ENCODE measurements at regions not wholly inside any gene's neighbourhood (a gene's known extent, or its start where the extent isn't known, plus 50 kb on each side); places are given as distances from the start of the nearest gene placed in this dataset.

DNA sequence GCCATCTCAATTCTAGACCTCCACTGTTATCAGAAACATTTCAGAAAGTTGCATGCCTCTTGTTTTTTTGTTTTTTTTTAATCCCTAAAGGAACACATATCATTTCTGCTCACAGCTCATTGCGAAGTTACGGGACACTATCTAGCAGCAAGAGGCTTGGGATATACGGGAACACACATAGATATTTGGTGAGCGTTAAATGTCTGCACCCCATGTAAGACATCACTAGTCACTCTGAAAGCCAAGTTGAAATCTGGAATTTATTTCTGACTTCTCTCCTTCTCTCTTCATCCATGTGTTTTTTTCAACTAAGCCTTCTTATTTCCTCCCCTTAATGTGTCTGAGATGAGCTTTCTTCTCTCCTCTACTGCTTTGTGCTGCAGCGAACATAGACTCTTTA, 683.7 kb downstream of the PDHA2 start:
- POLR2A ChIA-PET = no interaction called here
- Histone ChIP-seq H3K9me3 (replicated peaks; ENCODE audit: control insufficient read depth, insufficient read depth, low read length) (no peaks in the 10 kb centered on the region), H3K27me3 (ENCODE audit: control insufficient read depth in 2 of 2, insufficient read depth in 2 of 2, low read length in 2 of 2) (no peaks in the 10 kb centered on the region), H3K9me1 (replicated peaks; ENCODE audit: control insufficient read depth, extremely low read depth, insufficient read depth, low read length) (no peaks in the 10 kb centered on the region), H3K79me2 (ENCODE audit: control insufficient read depth, insufficient read depth, low read length) (no peaks in the 10 kb centered on the region), H3K9ac (replicated peaks; ENCODE audit: extremely low read depth, insufficient read depth, low read length) (no peak overlapping the region), H3K4me1 (ENCODE audit: control insufficient read depth, extremely low read depth, insufficient read depth, low read length) (no peaks in the 10 kb centered on the region), H3K4me3 (replicated peaks in 1 of 3; ENCODE audit: insufficient read depth in 1 of 3, low read depth in 1 of 3, low read length in 3 of 3) (no peak overlapping the region), H3K27ac (ENCODE audit: insufficient read depth, low read depth, low read length) (no peak overlapping the region), H3K4me2 (ENCODE audit: insufficient read depth, low read length) (no peak overlapping the region), H2AFZ (ENCODE audit: low read depth, low read length) (no peak overlapping the region), H4K20me1 (replicated peaks; ENCODE audit: control insufficient read depth, extremely low read depth, insufficient read depth, low read length) (no peaks in the 10 kb centered on the region), H3K36me3 (ENCODE audit: control insufficient read depth in 2 of 2, extremely low read depth in 1 of 2, insufficient read depth in 2 of 2, low read length in 2 of 2) (no peaks in the 10 kb centered on the region)
- CTCF ChIA-PET = no interaction called here
- intact Hi-C loops (cut with micrococcal nuclease) = no loop called here
- DNase-seq (ENCODE audit: low read depth, low spot score) (no peak), FAIRE-seq (no peak)
- dilution Hi-C loops (cut with MboI; ENCODE audit: extremely low pct_ligation_motif_present, low sequenced_read_pairs) = no loop called here
- no peak for TF ChIP-seq JUN (IDR thresholded peaks at IDR 0.05; ENCODE audit: borderline replicate concordance, insufficient read depth, insufficient read length, low read depth)
- TF ChIP-seq POLR2AphosphoS5 (IDR thresholded peaks at IDR 0.05; ENCODE audit: insufficient read depth, low read depth, low read length) = no peak
- no peak for TF ChIP-seq EZH2 (IDR thresholded peaks at IDR 0.05; ENCODE audit: borderline replicate concordance, low read depth, low read length, severe bottlenecking)
- no peak for TF ChIP-seq POLR2A (IDR thresholded peaks at IDR 0.05; ENCODE audit: low read depth, low read length)
- no peak for TF ChIP-seq MYC (IDR thresholded peaks at IDR 0.05; ENCODE audit: low read depth, low read length)
- TF ChIP-seq CTCF (IDR thresholded peaks at IDR 0.05; ENCODE audit: extremely low read depth in 1 of 2, insufficient read depth in 1 of 2, low read depth in 1 of 2, low read length in 2 of 2) = no peak
- no TSS peak for BruUV-seq (replicated peaks)

- DNase-seq (ENCODE audit: low read depth, low spot score) (no peak), FAIRE-seq (no peak)
- intact Hi-C loops (cut with micrococcal nuclease) (no loop called here), dilution Hi-C loops (cut with MboI; ENCODE audit: extremely low pct_ligation_motif_present, low sequenced_read_pairs) (no loop called here)
- Histone ChIP-seq H3K9me3 (replicated peaks; ENCODE audit: control insufficient read depth, insufficient read depth, low read length) (no peaks in the 10 kb centered on the region), H3K36me3 (ENCODE audit: control insufficient read depth in 2 of 2, extremely low read depth in 1 of 2, insufficient read depth in 2 of 2, low read length in 2 of 2) (no peaks in the 10 kb centered on the region), H3K27ac (ENCODE audit: insufficient read depth, low read depth, low read length) (no peak overlapping the region), H2AFZ (ENCODE audit: low read depth, low read length) (no peak overlapping the region), H3K4me3 (replicated peaks in 1 of 3; ENCODE audit: insufficient read depth in 1 of 3, low read depth in 1 of 3, low read length in 3 of 3) (no peak overlapping the region), H3K4me1 (ENCODE audit: control insufficient read depth, extremely low read depth, insufficient read depth, low read length) (no peaks in the 10 kb centered on the region), H4K20me1 (replicated peaks; ENCODE audit: control insufficient read depth, extremely low read depth, insufficient read depth, low read length) (no peaks in the 10 kb centered on the region), H3K27me3 (ENCODE audit: control insufficient read depth in 2 of 2, insufficient read depth in 2 of 2, low read length in 2 of 2) (no peaks in the 10 kb centered on the region), H3K9me1 (replicated peaks; ENCODE audit: control insufficient read depth, extremely low read depth, insufficient read depth, low read length) (no peaks in the 10 kb centered on the region), H3K9ac (replicated peaks; ENCODE audit: extremely low read depth, insufficient read depth, low read length) (no peak overlapping the region), H3K4me2 (ENCODE audit: insufficient read depth, low read length) (no peak overlapping the region), H3K79me2 (ENCODE audit: control insufficient read depth, insufficient read depth, low read length) (no peaks in the 10 kb centered on the region)
- BruUV-seq (replicated peaks) = no TSS peak
- ChIA-PET CTCF (no interaction called here), POLR2A (no interaction called here)
- TF ChIP-seq GATA2 (IDR thresholded peaks at IDR 0.05; ENCODE audit: insufficient read depth, insufficient read length, low read depth, low read length) (no peak), POLR2A (IDR thresholded peaks at IDR 0.05; ENCODE audit: low read depth, low read length) (no peak), FOS (IDR thresholded peaks at IDR 0.05; ENCODE audit: borderline replicate concordance, insufficient read depth, low read length) (no peak), POLR2AphosphoS5 (IDR thresholded peaks at IDR 0.05; ENCODE audit: insufficient read depth, low read depth, low read length) (no peak), MAX (IDR thresholded peaks at IDR 0.05; ENCODE audit: insufficient read depth, insufficient read length) (no peak), MYC (IDR thresholded peaks at IDR 0.05; ENCODE audit: low read depth, low read length) (no peak), EZH2 (IDR thresholded peaks at IDR 0.05; ENCODE audit: borderline replicate concordance, low read depth, low read length, severe bottlenecking) (no peak), CTCF (IDR thresholded peaks at IDR 0.05; ENCODE audit: extremely low read depth in 1 of 2, insufficient read depth in 1 of 2, low read depth in 1 of 2, low read length in 2 of 2) (no peak)
These were observed 684.5 kb downstream of the PDHA2 start for GRCh38 chr4:96524311-96524875.
